ENCODE measurements at regions not wholly inside any gene's neighbourhood (a gene's known extent, or its start where the extent isn't known, plus 50 kb on each side); places are given as distances from the start of the nearest gene placed in this dataset.

- TF ChIP-seq, protein P1, sequence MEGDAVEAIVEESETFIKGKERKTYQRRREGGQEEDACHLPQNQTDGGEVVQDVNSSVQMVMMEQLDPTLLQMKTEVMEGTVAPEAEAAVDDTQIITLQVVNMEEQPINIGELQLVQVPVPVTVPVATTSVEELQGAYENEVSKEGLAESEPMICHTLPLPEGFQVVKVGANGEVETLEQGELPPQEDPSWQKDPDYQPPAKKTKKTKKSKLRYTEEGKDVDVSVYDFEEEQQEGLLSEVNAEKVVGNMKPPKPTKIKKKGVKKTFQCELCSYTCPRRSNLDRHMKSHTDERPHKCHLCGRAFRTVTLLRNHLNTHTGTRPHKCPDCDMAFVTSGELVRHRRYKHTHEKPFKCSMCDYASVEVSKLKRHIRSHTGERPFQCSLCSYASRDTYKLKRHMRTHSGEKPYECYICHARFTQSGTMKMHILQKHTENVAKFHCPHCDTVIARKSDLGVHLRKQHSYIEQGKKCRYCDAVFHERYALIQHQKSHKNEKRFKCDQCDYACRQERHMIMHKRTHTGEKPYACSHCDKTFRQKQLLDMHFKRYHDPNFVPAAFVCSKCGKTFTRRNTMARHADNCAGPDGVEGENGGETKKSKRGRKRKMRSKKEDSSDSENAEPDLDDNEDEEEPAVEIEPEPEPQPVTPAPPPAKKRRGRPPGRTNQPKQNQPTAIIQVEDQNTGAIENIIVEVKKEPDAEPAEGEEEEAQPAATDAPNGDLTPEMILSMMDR (IDR thresholded peaks at IDR 0.05): peak; percentile 62
- no peak overlapping the region for H3K27ac Mint-ChIP-seq (ENCODE audit: unreplicated experiment)
- no peaks in the 10 kb centered on the region for H3K36me3 Mint-ChIP-seq (ENCODE audit: low read depth)
- no peaks in the 10 kb centered on the region for H3K27me3 Mint-ChIP-seq (ENCODE audit: low read depth)
- H3K4me3 Mint-ChIP-seq (ENCODE audit: unreplicated experiment): no peak overlapping the region
- DNase-seq (ENCODE audit: low spot score): no peak
- H3K9me3 Mint-ChIP-seq (ENCODE audit: low read depth): peaks cover 8% of the 10 kb centered on the region
- H3K4me1 Mint-ChIP-seq (ENCODE audit: low read depth): no peaks in the 10 kb centered on the region
These were observed 64.5 kb upstream of the RBFOX1 start for GRCh38 chr16:7268182-7268581.

GRCh38 chr16:7257016-7257415 lies 75.6 kb upstream of the RBFOX1 start:
- no peak overlapping the region for H3K27ac Mint-ChIP-seq (ENCODE audit: unreplicated experiment)
- H3K27me3 Mint-ChIP-seq (ENCODE audit: low read depth): no peaks in the 10 kb centered on the region
- H3K9me3 Mint-ChIP-seq (ENCODE audit: low read depth): peaks cover 7% of the 10 kb centered on the region

DNA sequence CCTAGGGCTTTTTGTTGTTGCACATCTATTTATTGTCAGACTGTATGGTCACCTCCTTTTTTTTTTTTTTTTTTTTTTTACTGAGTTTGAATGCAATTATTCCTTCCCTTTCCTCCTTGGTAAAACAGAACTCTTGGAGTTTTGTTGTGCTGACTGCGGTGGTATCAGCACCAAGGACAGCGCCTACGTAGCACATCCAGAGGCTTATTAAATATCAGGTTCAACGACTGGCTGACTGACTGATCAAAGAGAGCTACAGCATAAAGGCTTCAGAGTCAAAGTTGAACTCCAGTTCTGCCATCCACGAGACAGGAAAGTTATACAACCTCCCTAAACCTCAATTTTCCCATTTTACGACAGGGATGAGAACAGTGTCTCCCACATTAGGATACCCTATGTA lies 86.1 kb upstream of the RBFOX1 start:
- TF ChIP-seq, protein P1 (IDR thresholded peaks at IDR 0.05): no peak
- Mint-ChIP-seq H3K36me3 (ENCODE audit: low read depth) (no peaks in the 10 kb centered on the region), H3K27ac (ENCODE audit: unreplicated experiment) (no peak overlapping the region), H3K4me1 (ENCODE audit: low read depth) (no peaks in the 10 kb centered on the region), H3K9me3 (ENCODE audit: low read depth) (peaks cover 14% of the 10 kb centered on the region), H3K27me3 (ENCODE audit: low read depth) (no peaks in the 10 kb centered on the region), H3K4me3 (ENCODE audit: unreplicated experiment) (no peak overlapping the region)
- DNase-seq (ENCODE audit: low spot score): no peak

More at GRCh38 chr16:7257016-7257415, 75.6 kb upstream of the RBFOX1 start:
- TF ChIP-seq, protein P1 (IDR thresholded peaks at IDR 0.05): no peak
- no peak for DNase-seq (ENCODE audit: low spot score)
- no peaks in the 10 kb centered on the region for H3K36me3 Mint-ChIP-seq (ENCODE audit: low read depth)
- no peak overlapping the region for H3K4me3 Mint-ChIP-seq (ENCODE audit: unreplicated experiment)
- no peaks in the 10 kb centered on the region for H3K4me1 Mint-ChIP-seq (ENCODE audit: low read depth)

- peaks cover 16% of the 10 kb centered on the region for H3K9me3 Mint-ChIP-seq (ENCODE audit: low read depth)
- no peak for DNase-seq (ENCODE audit: low spot score)
- H3K27me3 Mint-ChIP-seq (ENCODE audit: low read depth): no peaks in the 10 kb centered on the region
- TF ChIP-seq, protein P1 (IDR thresholded peaks at IDR 0.05): no peak
- H3K4me3 Mint-ChIP-seq (ENCODE audit: unreplicated experiment): no peak overlapping the region
- no peaks in the 10 kb centered on the region for H3K36me3 Mint-ChIP-seq (ENCODE audit: low read depth)
- no peaks in the 10 kb centered on the region for H3K4me1 Mint-ChIP-seq (ENCODE audit: low read depth)
- no peak overlapping the region for H3K27ac Mint-ChIP-seq (ENCODE audit: unreplicated experiment)
These were observed 93.1 kb upstream of the RBFOX1 start for GRCh38 chr16:7239547-7239946.

DNA sequence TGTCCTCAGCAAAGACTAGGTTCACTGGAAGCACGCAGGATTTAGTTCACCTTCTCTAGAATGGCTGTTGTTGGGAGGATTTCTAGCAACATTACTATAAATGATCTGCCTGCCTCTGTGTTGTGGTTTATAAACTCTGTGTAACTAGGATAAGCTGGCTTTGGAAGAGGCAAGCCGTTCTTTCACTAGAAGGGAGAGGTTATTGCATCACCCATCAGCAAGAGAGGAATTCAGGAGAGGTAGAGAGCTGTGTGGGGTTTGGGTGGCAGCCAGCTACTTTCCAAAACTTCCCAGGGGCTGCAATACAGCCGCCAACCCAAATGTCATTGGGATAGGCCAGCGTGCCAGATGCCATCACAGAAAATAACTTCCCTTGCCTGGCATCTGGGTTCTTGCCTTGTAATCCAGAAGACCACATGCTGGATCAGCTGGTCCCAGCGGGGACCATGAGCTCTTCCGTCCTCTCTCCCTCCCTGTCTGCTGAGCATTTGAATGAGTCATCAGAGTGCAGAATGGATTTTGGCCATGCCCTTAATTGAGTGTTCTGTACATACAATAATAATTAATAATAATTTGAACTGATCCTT lies 95.7 kb upstream of the RBFOX1 start:
- H3K4me1 Mint-ChIP-seq (ENCODE audit: low read depth): no peaks in the 10 kb centered on the region
- no peaks in the 10 kb centered on the region for H3K27me3 Mint-ChIP-seq (ENCODE audit: low read depth)
- TF ChIP-seq, protein P1 (IDR thresholded peaks at IDR 0.05): no peak
- DNase-seq (ENCODE audit: low spot score): no peak
- no peak overlapping the region for H3K27ac Mint-ChIP-seq (ENCODE audit: unreplicated experiment)
- H3K4me3 Mint-ChIP-seq (ENCODE audit: unreplicated experiment): no peak overlapping the region
- H3K36me3 Mint-ChIP-seq (ENCODE audit: low read depth): no peaks in the 10 kb centered on the region
- H3K9me3 Mint-ChIP-seq (ENCODE audit: low read depth): peaks cover 17% of the 10 kb centered on the region

Data from chondrocyte (in vitro differentiated cells).